Gastroesophageal sphincter (tissue), 4 donors: ENCODE measurements at regions not wholly inside any gene's neighbourhood (a gene's known extent, or its start where the extent isn't known, plus 50 kb on each side); places are given as distances from the start of the nearest gene placed in this dataset.

Source experiments
- ATAC-seq: fragments of 150-250 bp; one replicate; pipeline ENCODE4 v1.9.1; 2016; ENCODE audit warnings: mild to moderate bottlenecking, moderate library complexity
- H3K27ac ChIP-seq, 4 donors: fragments of 200-600 bp; sonication (generic) in 3 of 4; 1 replicate in 3 of 4; 2 replicates in 1 of 4; pipeline ENCODE4 v1.5.1; 2016 to 2019
- H3K27me3 ChIP-seq: fragments of 200-600 bp; sonication (generic); one replicate; pipeline ENCODE4 v1.5.1; 2019
- H3K36me3 ChIP-seq, 2 donors: fragments of 200-600 bp; sonication (generic); one replicate each; pipeline ENCODE4 v1.5.1; 2019; ENCODE audit warnings: control low read depth in 1 of 2
- H3K4me1 ChIP-seq, 3 donors: fragments of 200-600 bp; sonication (generic); 1 replicate in 2 of 3; 2 replicates in 1 of 3; pipeline ENCODE4 v1.5.1; 2016 to 2019; ENCODE audit warnings: control low read depth in 2 of 3
- H3K4me3 ChIP-seq, 2 donors: fragments of 200-600 bp; sonication (generic); one replicate each; pipeline ENCODE4 v1.5.1; 2019; ENCODE audit warnings: mild to moderate bottlenecking in 1 of 2, moderate library complexity in 1 of 2
- H3K9me3 ChIP-seq, 3 donors: fragments of 200-600 bp; sonication (generic); one replicate each; pipeline ENCODE4 v1.5.1; 2017 to 2019; ENCODE audit warnings: control low read depth in 2 of 3
- EP300 ChIP-seq: sonication (generic); formaldehyde crosslinking; IDR thresholded peaks from one replicate; pipeline ENCODE4 v1.6.1; 2017; ENCODE audit warnings: antibody characterized with exemption, mild to moderate bottlenecking
- POLR2A ChIP-seq, 2 donors: fragments of 450-650 bp; IDR thresholded peaks; one replicate each; pipeline ENCODE4 v1.6.1; 2017; ENCODE audit warnings: antibody characterized with exemption in 2 of 2, mild to moderate bottlenecking in 2 of 2, moderate library complexity in 1 of 2
- POLR2AphosphoS5 ChIP-seq: sonication (generic); formaldehyde crosslinking; IDR thresholded peaks from one replicate; pipeline ENCODE4 v1.6.1; 2017; ENCODE audit warnings: antibody characterized with exemption
- WGBS, 2 donors: methylation state at CpG; one replicate each; pipeline ENCODE4 v1.1.5; 2018; ENCODE audit warnings: low coverage in 1 of 2; 5-methylcytosine and 5-hydroxymethylcytosine counted together
- TF ChIP-seq, protein P1 (sequence below), 4 experiments: fragments of 200-600 bp in 2 of 4; fragments of 450-650 bp in 2 of 4; sonication (generic) in 1 of 4; IDR thresholded peaks; one replicate each; pipeline ENCODE4 v1.5.1; 2017 to 2019; ENCODE audit warnings: antibody characterized with exemption in 4 of 4, mild to moderate bottlenecking in 2 of 4, moderate library complexity in 2 of 4

DNA sequence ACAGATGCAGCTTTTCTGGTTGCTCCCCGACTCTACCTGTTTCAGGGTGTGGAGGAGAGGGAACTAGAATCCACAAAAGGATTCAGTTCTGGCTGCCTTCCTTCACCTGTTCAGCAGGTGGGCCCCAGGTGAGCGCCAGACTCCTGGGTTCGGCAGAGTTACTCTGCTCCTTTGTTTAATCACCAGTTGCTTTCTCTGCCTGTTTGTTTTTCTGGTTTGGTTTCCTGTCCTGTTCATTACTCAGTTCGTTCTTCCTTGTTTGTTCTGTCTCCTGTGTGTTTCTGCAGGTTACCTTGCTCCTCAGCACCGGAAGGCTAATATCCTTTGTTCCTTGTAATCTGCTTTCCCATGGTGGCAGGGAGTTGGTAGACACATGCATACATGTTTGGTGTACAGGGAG, 508.5 kb upstream of the ATP11B start:
- Histone ChIP-seq H3K27ac (no peak overlapping the region), H3K9me3 (no peaks in the 10 kb centered on the region), H3K4me3 (no peak overlapping the region), H3K27me3 (no peaks in the 10 kb centered on the region), H3K36me3 (no peaks in the 10 kb centered on the region), H3K4me1 (no peaks in the 10 kb centered on the region)
- TF ChIP-seq EP300: no peak
- TF ChIP-seq POLR2AphosphoS5: no peak
- WGBS, 2 donors: 47% methylated on average over 5 of the region's 5 CpGs; no CpG with 5 or more reads in 1 of the 2 donors
- no peak for ATAC-seq

DNA sequence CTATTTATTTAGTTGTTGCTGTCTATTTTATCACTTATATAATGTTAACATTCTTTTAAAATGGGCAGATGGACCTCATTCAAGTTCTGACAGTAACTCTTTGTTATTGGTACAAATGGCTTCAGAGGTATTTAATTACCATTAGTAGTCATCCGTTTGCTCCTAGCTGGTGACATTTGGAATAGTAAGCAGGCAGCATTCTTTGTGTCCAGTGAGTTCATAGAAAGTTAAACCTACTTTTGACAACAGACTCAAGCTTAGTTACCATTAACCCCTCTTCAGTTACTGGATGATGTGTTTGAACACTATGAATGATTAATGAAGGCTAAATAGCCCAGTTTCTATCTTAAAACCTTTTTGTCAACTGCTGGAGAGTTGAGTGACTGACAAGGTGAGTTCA, 500.7 kb upstream of the ATP11B start:
- H3K4me3 ChIP-seq: no peak overlapping the region
- H3K27ac ChIP-seq: no peak overlapping the region
- no peaks in the 10 kb centered on the region for H3K36me3 ChIP-seq
- TF ChIP-seq, protein P1, sequence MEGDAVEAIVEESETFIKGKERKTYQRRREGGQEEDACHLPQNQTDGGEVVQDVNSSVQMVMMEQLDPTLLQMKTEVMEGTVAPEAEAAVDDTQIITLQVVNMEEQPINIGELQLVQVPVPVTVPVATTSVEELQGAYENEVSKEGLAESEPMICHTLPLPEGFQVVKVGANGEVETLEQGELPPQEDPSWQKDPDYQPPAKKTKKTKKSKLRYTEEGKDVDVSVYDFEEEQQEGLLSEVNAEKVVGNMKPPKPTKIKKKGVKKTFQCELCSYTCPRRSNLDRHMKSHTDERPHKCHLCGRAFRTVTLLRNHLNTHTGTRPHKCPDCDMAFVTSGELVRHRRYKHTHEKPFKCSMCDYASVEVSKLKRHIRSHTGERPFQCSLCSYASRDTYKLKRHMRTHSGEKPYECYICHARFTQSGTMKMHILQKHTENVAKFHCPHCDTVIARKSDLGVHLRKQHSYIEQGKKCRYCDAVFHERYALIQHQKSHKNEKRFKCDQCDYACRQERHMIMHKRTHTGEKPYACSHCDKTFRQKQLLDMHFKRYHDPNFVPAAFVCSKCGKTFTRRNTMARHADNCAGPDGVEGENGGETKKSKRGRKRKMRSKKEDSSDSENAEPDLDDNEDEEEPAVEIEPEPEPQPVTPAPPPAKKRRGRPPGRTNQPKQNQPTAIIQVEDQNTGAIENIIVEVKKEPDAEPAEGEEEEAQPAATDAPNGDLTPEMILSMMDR (IDR thresholded peaks at IDR 0.05): no peak
- no peak for TF ChIP-seq POLR2A (IDR thresholded peaks at IDR 0.05)
- no peak for TF ChIP-seq POLR2AphosphoS5
- no peak for TF ChIP-seq EP300
- no peaks in the 10 kb centered on the region for H3K4me1 ChIP-seq
- H3K27me3 ChIP-seq: no peaks in the 10 kb centered on the region
- no peak for ATAC-seq
- H3K9me3 ChIP-seq: no peaks in the 10 kb centered on the region
- WGBS, 2 donors: 25 to 27% methylated on average over 1 of the region's 1 CpG

- TF ChIP-seq EP300: no peak
- TF ChIP-seq POLR2A (IDR thresholded peaks at IDR 0.05): no peak
- TF ChIP-seq POLR2AphosphoS5: no peak
- TF ChIP-seq, protein P1 (IDR thresholded peaks at IDR 0.05): no peak
- 93 to 94% methylated on average over 2 of the region's 2 CpGs for WGBS, 2 donors
- no peaks in the 10 kb centered on the region for H3K36me3 ChIP-seq
- no peaks in the 10 kb centered on the region for H3K27me3 ChIP-seq
- H3K4me3 ChIP-seq: no peak overlapping the region
- H3K27ac ChIP-seq: no peak overlapping the region
- no peaks in the 10 kb centered on the region for H3K9me3 ChIP-seq
- no peaks in the 10 kb centered on the region for H3K4me1 ChIP-seq
- ATAC-seq: no peak
These were observed 499.0 kb upstream of the ATP11B start for GRCh38 chr3:182294256-182294655.

DNA sequence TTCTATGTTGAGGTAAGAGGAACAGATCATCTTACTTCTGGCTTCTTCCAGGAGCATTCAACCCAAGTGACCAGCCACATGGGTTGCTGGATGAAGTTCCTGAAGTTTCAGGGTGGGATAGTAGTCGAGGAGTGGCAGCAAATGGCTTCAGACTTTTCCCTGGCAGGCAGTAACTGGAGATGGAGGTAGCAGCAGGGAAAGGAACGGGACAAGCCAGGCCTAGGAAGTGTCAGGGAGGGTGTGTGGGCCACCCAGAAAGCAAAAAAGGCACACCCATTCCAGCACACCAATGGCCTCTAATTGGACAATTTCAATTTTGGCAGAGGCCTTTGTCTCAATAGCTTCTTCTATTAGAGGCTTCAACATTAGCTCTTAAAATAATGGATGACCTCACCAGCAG, 498.6 kb upstream of the ATP11B start:
- H3K9me3 ChIP-seq: no peaks in the 10 kb centered on the region
- no peak overlapping the region for H3K27ac ChIP-seq
- no peaks in the 10 kb centered on the region for H3K4me1 ChIP-seq
- no peaks in the 10 kb centered on the region for H3K27me3 ChIP-seq
- H3K4me3 ChIP-seq: no peak overlapping the region
- no peaks in the 10 kb centered on the region for H3K36me3 ChIP-seq
- WGBS, 2 donors: 80 to 83% methylated on average over 2 of the region's 2 CpGs
- no peak for ATAC-seq
- no peak for TF ChIP-seq POLR2A (IDR thresholded peaks at IDR 0.05)

DNA sequence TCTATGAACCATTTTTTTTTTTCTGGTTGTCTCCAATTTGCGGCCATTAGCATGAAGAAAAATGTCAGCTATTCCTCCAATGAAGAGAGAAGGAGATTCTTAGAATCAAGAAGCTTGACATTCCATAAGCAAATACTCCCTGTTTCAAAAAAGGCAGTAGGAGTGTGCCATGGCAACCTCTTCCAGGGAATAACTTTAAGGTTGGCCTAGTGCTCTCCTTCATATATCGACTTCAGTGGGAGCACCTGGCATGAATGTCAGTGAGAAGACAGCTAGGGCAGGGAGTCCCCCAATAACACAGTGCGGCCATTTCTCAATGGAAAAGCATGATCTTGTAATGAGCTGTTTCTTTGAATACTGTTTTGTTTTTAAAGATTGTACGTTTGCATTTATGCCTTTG, 493.0 kb upstream of the ATP11B start:
- WGBS, 2 donors: 76 to 83% methylated on average over 4 of the region's 4 CpGs
- Histone ChIP-seq H3K27me3 (no peaks in the 10 kb centered on the region), H3K9me3 (no peaks in the 10 kb centered on the region), H3K4me1 (no peaks in the 10 kb centered on the region), H3K36me3 (no peaks in the 10 kb centered on the region), H3K4me3 (no peak overlapping the region), H3K27ac (no peak overlapping the region)
- TF ChIP-seq POLR2A (IDR thresholded peaks at IDR 0.05) (no peak), EP300 (no peak), POLR2AphosphoS5 (no peak)
- TF ChIP-seq, protein P1 (IDR thresholded peaks at IDR 0.05): no peak
- ATAC-seq: no peak

- 60 to 63% methylated on average over 1 of the region's 1 CpG for WGBS, 2 donors
- no peak overlapping the region for H3K4me3 ChIP-seq
- no peaks in the 10 kb centered on the region for H3K36me3 ChIP-seq
- no peaks in the 10 kb centered on the region for H3K27me3 ChIP-seq
- ATAC-seq: no peak
- no peaks in the 10 kb centered on the region for H3K4me1 ChIP-seq
- H3K9me3 ChIP-seq: no peaks in the 10 kb centered on the region
- no peak overlapping the region for H3K27ac ChIP-seq
- TF ChIP-seq POLR2A (IDR thresholded peaks at IDR 0.05) (no peak), POLR2AphosphoS5 (no peak), EP300 (no peak)
- TF ChIP-seq, protein P1 (IDR thresholded peaks at IDR 0.05): no peak
These were observed 490.1 kb upstream of the ATP11B start for GRCh38 chr3:182303169-182303568.
